ENCODE measurements at regions not wholly inside any gene's neighbourhood (a gene's known extent, or its start where the extent isn't known, plus 50 kb on each side); places are given as distances from the start of the nearest gene placed in this dataset.

DNA sequence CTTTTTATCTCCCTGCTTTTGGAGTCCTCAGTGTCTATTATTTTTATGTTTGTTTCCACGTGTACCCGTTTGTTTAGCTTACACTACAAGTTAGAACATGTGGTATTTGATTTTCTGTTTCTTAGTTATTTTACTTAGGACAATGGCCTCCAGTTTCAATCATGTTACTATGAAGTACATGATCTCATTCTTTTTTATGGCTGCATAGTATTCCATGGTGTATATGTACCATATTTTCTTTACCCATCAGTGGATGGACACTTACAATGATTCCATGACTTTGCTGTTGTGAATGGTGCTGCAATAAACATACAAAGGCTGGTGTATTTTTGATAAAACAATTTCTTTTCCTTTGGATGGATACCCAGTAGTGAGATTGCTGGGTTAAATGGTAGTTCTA is 269.5 kb downstream of the HS3ST3A1 start:
- Histone ChIP-seq H3K9me3 (ENCODE audit: low read length) (no peaks in the 10 kb centered on the region), H3K4me3 (ENCODE audit: low read length) (no peak overlapping the region), H3K4me1 (ENCODE audit: insufficient read depth, low read length) (no peaks in the 10 kb centered on the region), H3K36me3 (ENCODE audit: insufficient read depth, low read length) (no peaks in the 10 kb centered on the region), H3K27ac (ENCODE audit: low read depth, low read length) (no peak overlapping the region), H3K27me3 (ENCODE audit: insufficient read depth, low read length, poor library complexity, severe bottlenecking) (no peaks in the 10 kb centered on the region)
- Mint-ChIP-seq H3K27ac (no peak overlapping the region), H3K4me3 (no peak overlapping the region), H3K9me3 (peaks cover 0 to 2% (median 0%) of the 10 kb centered on the region in 5 donors), H3K4me1 (no peaks in the 10 kb centered on the region), H3K36me3 (no peaks in the 10 kb centered on the region), H3K27me3 (peaks cover 4 to 17% of the 10 kb centered on the region in 2 donors)
- POLR2A ChIA-PET, result no interaction called here
- CTCF ChIA-PET, result no interaction called here
- DNase-seq, result no peak

DNA sequence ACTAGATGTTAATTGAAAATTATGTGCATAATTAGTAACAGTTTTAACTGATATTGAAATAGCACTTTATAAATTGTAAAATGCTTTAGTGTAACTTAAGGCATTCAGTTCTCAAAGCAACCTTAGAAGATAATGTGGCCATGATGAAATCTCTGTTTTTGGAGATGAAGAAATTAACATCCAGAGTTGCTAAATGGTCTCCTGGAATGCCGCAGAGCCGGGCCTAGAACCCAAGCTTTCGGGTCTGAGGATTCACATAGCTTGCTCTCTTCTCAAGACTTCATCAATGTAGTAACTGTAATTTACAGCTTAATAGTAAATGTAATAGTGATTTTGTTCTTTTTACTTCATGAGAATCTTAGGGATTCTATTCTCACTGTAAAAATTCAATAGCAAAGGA is 272.3 kb downstream of the HS3ST3A1 start:
- no peak overlapping the region for H3K27ac Mint-ChIP-seq
- no peaks in the 10 kb centered on the region for H3K36me3 ChIP-seq (ENCODE audit: insufficient read depth, low read length)
- H3K4me3 ChIP-seq (ENCODE audit: low read length), result no peak overlapping the region
- H3K27me3 ChIP-seq (ENCODE audit: insufficient read depth, low read length, poor library complexity, severe bottlenecking), result no peaks in the 10 kb centered on the region
- H3K4me3 Mint-ChIP-seq, result no peak overlapping the region
- H3K9me3 Mint-ChIP-seq, result peaks cover 0 to 2% (median 0%) of the 10 kb centered on the region in 5 donors
- POLR2A ChIA-PET, result no interaction called here
- no peaks in the 10 kb centered on the region for H3K36me3 Mint-ChIP-seq
- H3K4me1 Mint-ChIP-seq, result no peaks in the 10 kb centered on the region
- H3K9me3 ChIP-seq (ENCODE audit: low read length), result no peaks in the 10 kb centered on the region
- DNase-seq, result no peak
- H3K27ac ChIP-seq (ENCODE audit: low read depth, low read length), result no peak overlapping the region
- no peaks in the 10 kb centered on the region for H3K4me1 ChIP-seq (ENCODE audit: insufficient read depth, low read length)
- CTCF ChIA-PET, result no interaction called here
- H3K27me3 Mint-ChIP-seq, result peaks cover 3 to 15% of the 10 kb centered on the region in 2 donors

DNA sequence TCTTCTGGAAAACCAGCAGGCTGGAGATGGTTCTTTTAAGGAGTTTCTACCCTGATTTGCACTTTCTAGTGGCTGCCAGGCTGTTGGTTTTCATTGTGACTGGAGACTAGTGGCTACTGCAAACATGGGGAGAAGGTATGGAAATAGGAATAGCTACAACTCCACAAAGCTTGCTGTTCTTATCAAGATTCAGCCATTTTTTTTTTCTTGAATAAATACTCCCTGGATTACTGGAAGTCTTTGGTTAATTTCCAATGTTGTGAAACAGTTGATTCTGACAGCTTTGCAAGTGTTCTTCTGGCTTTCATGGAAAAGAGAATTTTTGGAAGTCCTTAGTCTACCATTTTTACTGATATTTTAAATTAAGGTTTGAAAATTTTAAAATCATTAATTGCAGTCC is 277.7 kb downstream of the HS3ST3A1 start:
- H3K4me1 ChIP-seq (ENCODE audit: insufficient read depth, low read length), result no peaks in the 10 kb centered on the region
- peaks cover 3 to 4% of the 10 kb centered on the region in 2 donors for H3K27me3 Mint-ChIP-seq
- ChIA-PET CTCF (no interaction called here), POLR2A (no interaction called here)
- H3K27ac ChIP-seq (ENCODE audit: low read depth, low read length), result no peak overlapping the region
- H3K4me3 ChIP-seq (ENCODE audit: low read length), result no peak overlapping the region
- no peak overlapping the region for H3K27ac Mint-ChIP-seq
- H3K9me3 ChIP-seq (ENCODE audit: low read length), result no peaks in the 10 kb centered on the region
- peaks cover 0 to 2% (median 0%) of the 10 kb centered on the region in 5 donors for H3K9me3 Mint-ChIP-seq
- no peaks in the 10 kb centered on the region for H3K36me3 Mint-ChIP-seq
- DNase-seq, result no peak
- H3K36me3 ChIP-seq (ENCODE audit: insufficient read depth, low read length), result no peaks in the 10 kb centered on the region
- no peak overlapping the region for H3K4me3 Mint-ChIP-seq
- H3K27me3 ChIP-seq (ENCODE audit: insufficient read depth, low read length, poor library complexity, severe bottlenecking), result no peaks in the 10 kb centered on the region
- no peaks in the 10 kb centered on the region for H3K4me1 Mint-ChIP-seq

DNA sequence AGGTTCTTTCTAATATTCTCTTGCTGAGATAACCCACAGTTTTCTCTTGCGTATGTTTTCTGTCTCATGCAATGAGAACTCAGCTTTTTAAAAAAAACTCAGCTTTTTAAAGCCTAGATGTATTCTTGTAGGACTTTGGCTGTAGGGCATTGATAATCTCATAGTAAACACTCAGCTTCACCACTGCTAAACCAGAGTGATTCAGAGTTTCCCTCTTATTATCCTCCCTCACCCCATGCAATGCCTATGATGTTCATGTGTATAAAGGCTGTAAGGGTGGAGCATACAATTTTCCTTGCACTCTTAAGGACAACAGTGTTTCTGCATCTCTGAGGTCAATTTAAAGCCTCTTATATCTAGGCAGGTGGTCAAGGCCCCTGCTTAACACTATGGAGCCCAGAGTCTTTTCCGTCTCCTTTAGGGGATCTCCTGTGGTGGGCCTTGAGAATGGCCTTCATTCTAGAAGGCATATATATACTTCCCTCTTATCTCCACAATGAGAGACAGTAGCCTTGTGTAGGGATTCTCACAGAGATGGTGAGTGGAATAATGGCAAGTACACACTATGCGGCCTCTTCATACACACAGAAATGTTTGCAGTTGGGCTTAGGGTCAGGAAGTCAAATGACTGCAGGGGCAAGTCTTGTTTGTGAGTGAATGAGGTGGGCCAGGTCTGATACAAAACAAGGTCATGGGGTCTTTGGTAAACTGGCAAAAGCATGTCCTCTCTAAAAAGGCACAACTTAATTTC is 279.6 kb downstream of the HS3ST3A1 start:
- H3K36me3 Mint-ChIP-seq, result no peaks in the 10 kb centered on the region
- CTCF ChIA-PET, result no interaction called here
- Histone ChIP-seq H3K27ac (ENCODE audit: low read depth, low read length) (no peak overlapping the region), H3K36me3 (ENCODE audit: insufficient read depth, low read length) (no peaks in the 10 kb centered on the region), H3K27me3 (ENCODE audit: insufficient read depth, low read length, poor library complexity, severe bottlenecking) (no peaks in the 10 kb centered on the region), H3K4me1 (ENCODE audit: insufficient read depth, low read length) (no peaks in the 10 kb centered on the region), H3K4me3 (ENCODE audit: low read length) (no peak overlapping the region), H3K9me3 (ENCODE audit: low read length) (no peaks in the 10 kb centered on the region)
- peaks cover 2 to 3% of the 10 kb centered on the region in 2 donors for H3K27me3 Mint-ChIP-seq
- DNase-seq, result no peak
- POLR2A ChIA-PET, result no interaction called here
- peaks cover 0 to 2% (median 0%) of the 10 kb centered on the region in 5 donors for H3K9me3 Mint-ChIP-seq
- no peak overlapping the region for H3K4me3 Mint-ChIP-seq
- no peaks in the 10 kb centered on the region for H3K4me1 Mint-ChIP-seq
- H3K27ac Mint-ChIP-seq, result no peak overlapping the region

DNA sequence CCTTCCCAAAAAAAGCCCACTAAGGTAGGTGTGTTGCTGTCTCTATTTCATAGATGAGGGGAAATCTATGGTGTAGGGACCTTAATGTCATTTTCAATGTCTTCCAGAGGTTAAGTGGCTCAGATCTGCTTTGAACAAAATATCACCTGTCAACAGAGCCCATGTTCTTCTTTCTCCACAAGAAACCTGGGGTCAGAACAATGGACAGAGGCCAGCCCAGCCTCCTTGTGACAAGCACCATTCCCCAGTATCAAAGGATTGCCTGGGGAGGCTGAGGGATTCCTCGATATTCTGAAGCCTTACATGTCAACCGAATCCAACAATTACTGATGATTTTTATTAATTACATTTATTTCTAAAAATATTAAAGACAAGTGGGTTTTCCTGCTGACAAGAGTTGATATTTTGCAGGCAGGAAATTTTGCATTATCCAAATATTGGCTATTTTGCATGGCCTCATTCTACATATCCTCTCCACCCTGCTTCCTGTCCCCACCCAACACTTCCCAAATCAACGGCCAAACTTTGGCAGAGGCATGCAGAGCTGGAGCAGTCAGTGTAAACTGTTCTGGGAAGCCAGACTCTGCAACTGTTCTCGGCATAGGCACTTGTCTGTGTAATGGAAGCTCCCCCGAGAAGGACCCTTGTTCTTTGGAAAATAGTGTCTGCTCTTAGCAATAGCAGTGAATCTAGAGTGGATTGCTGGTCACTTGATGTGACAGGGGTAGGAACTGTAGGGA is 281.5 kb downstream of the HS3ST3A1 start:
- POLR2A ChIA-PET, result no interaction called here
- no peak for DNase-seq
- Mint-ChIP-seq H3K27ac (no peak overlapping the region), H3K27me3 (peaks cover 2 to 3% of the 10 kb centered on the region in 2 donors), H3K4me3 (no peak overlapping the region), H3K4me1 (no peaks in the 10 kb centered on the region), H3K9me3 (peaks cover 0 to 2% (median 0%) of the 10 kb centered on the region in 5 donors), H3K36me3 (no peaks in the 10 kb centered on the region)
- no peak overlapping the region for H3K27ac ChIP-seq (ENCODE audit: low read depth, low read length)
- no peaks in the 10 kb centered on the region for H3K27me3 ChIP-seq (ENCODE audit: insufficient read depth, low read length, poor library complexity, severe bottlenecking)
- no peaks in the 10 kb centered on the region for H3K9me3 ChIP-seq (ENCODE audit: low read length)
- H3K4me1 ChIP-seq (ENCODE audit: insufficient read depth, low read length), result no peaks in the 10 kb centered on the region
- H3K4me3 ChIP-seq (ENCODE audit: low read length), result no peak overlapping the region
- H3K36me3 ChIP-seq (ENCODE audit: insufficient read depth, low read length), result no peaks in the 10 kb centered on the region
- CTCF ChIA-PET, result no interaction called here

DNA sequence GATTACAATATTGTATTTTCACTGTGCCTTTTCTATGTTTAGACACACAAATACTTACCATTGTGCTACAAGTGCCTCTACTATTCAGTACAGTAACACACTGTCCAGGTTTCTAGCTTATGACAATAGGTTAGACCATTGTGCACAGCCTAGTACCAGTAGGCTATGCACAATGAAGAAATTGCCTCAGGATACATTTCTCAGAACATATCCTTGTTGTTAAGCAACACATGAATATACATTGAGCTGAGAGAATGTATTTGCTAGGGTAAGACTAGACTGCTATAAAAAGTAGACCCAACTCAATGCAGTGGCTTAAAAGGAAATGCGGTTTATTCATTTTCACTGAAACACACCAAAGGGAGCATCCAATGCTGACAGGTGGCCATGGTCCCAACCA is 285.1 kb downstream of the HS3ST3A1 start:
- Mint-ChIP-seq H3K4me1 (no peaks in the 10 kb centered on the region), H3K4me3 (no peak overlapping the region), H3K27ac (no peak overlapping the region), H3K36me3 (no peaks in the 10 kb centered on the region), H3K27me3 (peaks cover 0 to 2% of the 10 kb centered on the region in 2 donors), H3K9me3 (no peaks in the 10 kb centered on the region)
- Histone ChIP-seq H3K4me1 (ENCODE audit: insufficient read depth, low read length) (no peaks in the 10 kb centered on the region), H3K36me3 (ENCODE audit: insufficient read depth, low read length) (no peaks in the 10 kb centered on the region), H3K4me3 (ENCODE audit: low read length) (no peak overlapping the region), H3K27ac (ENCODE audit: low read depth, low read length) (no peak overlapping the region), H3K27me3 (ENCODE audit: insufficient read depth, low read length, poor library complexity, severe bottlenecking) (no peaks in the 10 kb centered on the region), H3K9me3 (ENCODE audit: low read length) (no peaks in the 10 kb centered on the region)
- DNase-seq, result no peak
- CTCF ChIA-PET, result no interaction called here
- POLR2A ChIA-PET, result no interaction called here

DNA sequence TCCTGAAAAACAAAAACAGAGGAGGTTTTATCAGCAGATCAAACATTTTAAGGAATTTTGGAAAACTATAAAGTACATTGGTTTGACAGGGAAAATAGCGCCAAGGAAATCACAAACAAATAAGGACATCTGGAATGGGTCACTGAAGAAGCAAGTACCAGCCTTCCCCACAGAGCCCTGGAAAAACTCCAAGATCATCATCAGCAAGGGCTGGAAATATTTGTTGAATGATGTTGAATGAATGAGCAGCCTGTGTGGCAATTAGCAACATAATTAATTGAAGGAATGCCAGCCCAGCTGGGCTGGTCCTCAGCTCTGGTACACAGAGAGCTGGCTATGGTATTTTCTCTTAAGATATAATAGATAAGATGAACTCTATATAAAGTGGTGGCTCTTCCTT is 290.4 kb downstream of the HS3ST3A1 start:
- no peak overlapping the region for H3K27ac Mint-ChIP-seq
- H3K36me3 ChIP-seq (ENCODE audit: insufficient read depth, low read length), result no peaks in the 10 kb centered on the region
- H3K27me3 Mint-ChIP-seq, result peaks cover 0 to 4% of the 10 kb centered on the region in 2 donors
- H3K9me3 Mint-ChIP-seq, result peaks cover 0 to 3% (median 2%) of the 10 kb centered on the region in 5 donors
- DNase-seq, result no peak
- H3K4me3 Mint-ChIP-seq, result no peak overlapping the region
- H3K4me3 ChIP-seq (ENCODE audit: low read length), result no peak overlapping the region
- no peaks in the 10 kb centered on the region for H3K4me1 Mint-ChIP-seq
- no peaks in the 10 kb centered on the region for H3K36me3 Mint-ChIP-seq
- H3K27ac ChIP-seq (ENCODE audit: low read depth, low read length), result no peak overlapping the region
- ChIA-PET CTCF (no interaction called here), POLR2A (no interaction called here)
- no peaks in the 10 kb centered on the region for H3K9me3 ChIP-seq (ENCODE audit: low read length)
- H3K27me3 ChIP-seq (ENCODE audit: insufficient read depth, low read length, poor library complexity, severe bottlenecking), result no peaks in the 10 kb centered on the region
- H3K4me1 ChIP-seq (ENCODE audit: insufficient read depth, low read length), result no peaks in the 10 kb centered on the region

DNA sequence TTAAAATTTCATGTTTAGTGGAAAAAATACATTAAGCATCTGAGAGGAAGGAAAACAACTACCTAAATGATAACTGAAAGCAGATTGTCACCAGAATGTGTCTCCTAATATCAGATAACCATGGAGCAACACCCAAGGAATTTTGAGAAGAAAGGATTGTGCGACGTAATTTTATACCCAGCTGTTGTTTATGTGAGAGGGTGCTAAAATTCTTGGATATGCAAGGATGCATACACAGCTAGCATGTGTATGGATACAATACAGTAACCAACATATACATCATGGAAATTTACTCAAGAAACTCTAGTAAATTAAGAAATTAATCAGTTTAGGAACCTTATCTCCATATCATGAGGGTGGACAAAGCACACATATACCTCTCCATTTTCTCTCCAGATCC is 290.9 kb downstream of the HS3ST3A1 start:
- Mint-ChIP-seq H3K4me1 (no peaks in the 10 kb centered on the region), H3K36me3 (no peaks in the 10 kb centered on the region), H3K27me3 (peaks cover 0 to 4% of the 10 kb centered on the region in 2 donors), H3K9me3 (peaks cover 0 to 3% (median 2%) of the 10 kb centered on the region in 5 donors), H3K27ac (no peak overlapping the region), H3K4me3 (no peak overlapping the region)
- ChIA-PET POLR2A (no interaction called here), CTCF (no interaction called here)
- no peaks in the 10 kb centered on the region for H3K9me3 ChIP-seq (ENCODE audit: low read length)
- H3K4me1 ChIP-seq (ENCODE audit: insufficient read depth, low read length), result no peaks in the 10 kb centered on the region
- no peak overlapping the region for H3K4me3 ChIP-seq (ENCODE audit: low read length)
- no peaks in the 10 kb centered on the region for H3K27me3 ChIP-seq (ENCODE audit: insufficient read depth, low read length, poor library complexity, severe bottlenecking)
- DNase-seq, result no peak
- H3K27ac ChIP-seq (ENCODE audit: low read depth, low read length), result no peak overlapping the region
- H3K36me3 ChIP-seq (ENCODE audit: insufficient read depth, low read length), result no peaks in the 10 kb centered on the region

All from CD8-positive, alpha-beta memory T cell (primary cell).